GM12892 (cell line): ENCODE measurements at regions not wholly inside any gene's neighbourhood (a gene's known extent, or its start where the extent isn't known, plus 50 kb on each side); places are given as distances from the start of the nearest gene placed in this dataset.
"Not testable (repeated sequence)": the region's sequence is repeated elsewhere in the genome, so short reads cannot be mapped to it uniquely, and the experiment has no call there.

Source experiments
- DNase-seq: peaks from one replicate; pipeline ENCODE4 v3.0.0; 2011; ENCODE audit not compliant: insufficient read length
- FAIRE-seq: peaks from 2 replicates; lab custom pipeline; 2011; peaks lifted over from hg19 to GRCh38; lab: Jason Lieb, UNC
- POLR2A ChIP-seq: IDR thresholded peaks from 2 replicates; pipeline ENCODE4 v1.6.1; 2011; ENCODE audit warnings: low read depth, low read length, control low read depth
- POLR2AphosphoS5 ChIP-seq: IDR thresholded peaks from 2 replicates; pipeline ENCODE4 v1.6.1; 2011; ENCODE audit warnings: low read depth, low read length, control low read depth
- TAF1 ChIP-seq: IDR thresholded peaks from 2 replicates; pipeline ENCODE4 v1.6.1; 2011; ENCODE audit warnings: low read depth, mild to moderate bottlenecking, control low read depth, low read length, borderline replicate concordance

DNA sequence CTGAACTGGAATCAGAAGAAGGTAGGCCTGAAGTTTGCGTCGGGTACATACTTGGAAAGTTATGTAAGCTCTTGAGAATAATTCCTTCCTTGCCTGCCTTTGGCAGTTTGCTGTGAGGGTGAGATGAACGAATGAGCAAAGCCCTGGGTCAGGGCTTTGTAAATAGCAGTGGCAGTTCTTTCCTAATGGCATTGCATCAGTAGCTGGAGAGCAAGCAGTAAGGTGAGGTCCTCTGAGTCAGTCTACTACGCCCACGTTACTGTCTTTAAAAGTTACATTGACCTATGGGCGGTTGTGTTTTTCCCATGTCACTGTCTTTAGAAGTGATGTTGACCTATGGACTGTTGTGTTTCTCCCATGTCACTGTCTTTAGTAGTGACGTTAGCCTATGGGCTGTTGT lies 179.1 kb upstream of the E2F8 start:
- no peak for TF ChIP-seq POLR2A
- TF ChIP-seq TAF1: no peak
- TF ChIP-seq POLR2AphosphoS5: no peak
- FAIRE-seq (no peak), DNase-seq (no peak)

DNA sequence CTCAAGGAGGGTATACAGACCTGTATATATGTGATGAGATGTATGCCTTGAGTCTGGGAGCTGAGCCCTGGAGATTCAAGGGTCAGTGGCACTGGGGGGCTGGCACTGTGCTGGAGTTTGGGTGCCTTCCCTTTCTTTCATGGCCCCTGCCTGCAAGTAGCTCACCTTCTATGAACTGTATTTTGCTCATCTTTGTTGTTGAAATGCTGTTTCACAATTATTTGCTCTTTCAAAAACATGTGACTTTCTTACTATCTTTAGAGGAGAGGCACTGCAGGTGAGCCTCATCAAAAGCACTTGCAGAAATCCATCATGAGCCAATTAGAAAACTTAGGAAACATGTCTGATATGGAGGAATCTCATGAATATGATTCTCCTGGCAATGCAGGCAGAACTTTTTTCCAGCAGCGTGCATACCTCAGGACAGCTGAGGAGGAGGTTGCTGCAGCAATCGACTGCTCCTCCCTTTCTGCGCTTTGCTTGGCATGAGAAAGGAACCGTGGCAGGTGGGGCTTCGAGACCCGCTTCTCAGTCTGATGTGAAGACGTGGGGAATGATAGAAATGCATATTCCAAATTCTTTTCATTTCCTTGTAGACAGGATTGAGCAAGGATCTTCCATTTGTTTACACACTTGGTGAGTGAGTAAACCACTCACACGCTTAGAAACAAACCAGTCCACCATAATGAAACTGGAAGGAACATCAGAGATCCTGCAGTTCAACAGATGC lies 178.4 kb upstream of the E2F8 start:
- DNase-seq: no peak
- TF ChIP-seq TAF1 (no peak), POLR2A (no peak), POLR2AphosphoS5 (no peak)
- FAIRE-seq: no peak

DNA sequence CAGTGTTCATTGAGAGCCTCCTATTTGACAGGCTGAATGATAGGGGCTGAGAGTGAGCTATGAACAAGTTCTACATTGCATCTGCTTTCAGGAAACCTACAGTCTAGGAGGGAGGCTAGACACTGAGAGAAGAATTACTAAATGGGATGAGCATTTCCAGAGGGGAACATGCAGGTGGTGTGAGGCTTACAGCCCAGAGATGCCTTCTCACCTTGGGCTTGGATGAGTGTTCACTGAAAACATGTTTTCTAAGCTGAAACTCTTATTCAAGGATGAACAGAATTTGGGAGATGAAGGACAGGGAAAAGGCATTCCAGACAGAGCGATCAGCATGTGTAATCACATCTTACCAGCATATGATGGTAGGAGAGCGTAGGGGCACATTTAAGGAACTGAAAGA lies 177.5 kb upstream of the E2F8 start:
- no peak for FAIRE-seq
- no peak for TF ChIP-seq POLR2A
- no peak for TF ChIP-seq POLR2AphosphoS5
- TF ChIP-seq TAF1: no peak
- no peak for DNase-seq

DNA sequence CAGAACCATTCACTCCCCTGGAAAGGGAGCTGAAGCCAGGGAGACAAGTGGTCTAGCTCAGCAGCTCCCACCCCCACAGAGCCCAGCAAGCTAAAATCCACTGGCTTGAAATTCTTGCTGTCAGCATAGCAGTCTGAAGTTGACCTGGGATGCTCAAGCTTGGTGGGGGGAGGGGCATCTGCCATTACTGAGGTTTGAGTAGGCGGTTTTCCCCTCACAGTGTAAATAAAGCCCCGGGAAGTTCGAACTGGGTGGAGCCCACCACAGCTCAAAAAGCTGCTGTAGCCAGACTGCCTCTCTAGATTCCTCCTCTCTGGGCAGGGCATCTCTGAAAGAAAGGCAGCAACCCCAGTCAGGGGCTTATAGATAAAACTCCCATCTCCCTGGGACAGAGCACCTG lies 171.3 kb upstream of the E2F8 start:
- FAIRE-seq, DNase-seq: not testable (repeated sequence)

DNA sequence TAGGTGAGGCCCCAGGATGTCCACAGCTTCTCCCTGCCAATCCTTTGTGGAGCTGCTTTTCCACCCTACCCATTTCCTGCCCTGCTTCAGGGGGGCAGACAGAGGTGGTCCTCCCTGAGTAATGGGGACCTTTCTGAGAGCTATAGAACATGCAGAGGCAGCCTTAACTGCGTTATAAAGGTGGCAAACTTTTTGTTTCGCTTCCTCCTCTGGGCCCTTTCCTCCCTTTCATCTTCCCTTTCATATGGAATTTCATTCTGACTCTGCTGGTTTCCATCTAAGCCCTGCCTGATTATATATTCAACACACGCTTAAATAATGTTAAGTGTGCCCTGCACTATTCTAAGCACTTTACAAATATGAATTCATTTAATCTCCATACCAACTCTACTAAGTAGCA lies 169.3 kb upstream of the E2F8 start:
- no peak for TF ChIP-seq POLR2AphosphoS5
- TF ChIP-seq TAF1: no peak
- TF ChIP-seq POLR2A: no peak
- peak; percentile 92 for FAIRE-seq
- peak; percentile 6 for DNase-seq

DNA sequence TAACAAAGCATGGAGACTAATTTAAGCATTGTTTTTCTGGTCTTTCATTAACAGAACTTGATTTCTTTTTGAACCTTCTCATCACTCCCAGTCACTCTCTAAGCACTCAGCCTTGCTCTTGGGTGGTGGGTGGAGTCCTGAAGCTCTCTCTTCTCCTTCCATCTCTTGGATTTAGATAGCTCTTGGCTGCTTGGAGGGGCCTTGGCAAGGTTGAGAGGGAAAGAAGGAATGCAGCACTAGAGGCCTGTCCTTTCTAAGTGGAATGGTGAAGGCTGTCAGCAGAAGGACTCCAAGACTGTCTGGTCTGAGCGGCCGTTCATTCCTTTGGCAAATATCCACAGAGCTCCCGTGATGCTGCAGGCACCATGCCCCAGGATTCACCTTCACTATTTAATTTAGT lies 168.6 kb upstream of the E2F8 start:
- FAIRE-seq (no peak), DNase-seq (no peak)
- TF ChIP-seq TAF1 (no peak), POLR2AphosphoS5 (no peak), POLR2A (no peak)

DNA sequence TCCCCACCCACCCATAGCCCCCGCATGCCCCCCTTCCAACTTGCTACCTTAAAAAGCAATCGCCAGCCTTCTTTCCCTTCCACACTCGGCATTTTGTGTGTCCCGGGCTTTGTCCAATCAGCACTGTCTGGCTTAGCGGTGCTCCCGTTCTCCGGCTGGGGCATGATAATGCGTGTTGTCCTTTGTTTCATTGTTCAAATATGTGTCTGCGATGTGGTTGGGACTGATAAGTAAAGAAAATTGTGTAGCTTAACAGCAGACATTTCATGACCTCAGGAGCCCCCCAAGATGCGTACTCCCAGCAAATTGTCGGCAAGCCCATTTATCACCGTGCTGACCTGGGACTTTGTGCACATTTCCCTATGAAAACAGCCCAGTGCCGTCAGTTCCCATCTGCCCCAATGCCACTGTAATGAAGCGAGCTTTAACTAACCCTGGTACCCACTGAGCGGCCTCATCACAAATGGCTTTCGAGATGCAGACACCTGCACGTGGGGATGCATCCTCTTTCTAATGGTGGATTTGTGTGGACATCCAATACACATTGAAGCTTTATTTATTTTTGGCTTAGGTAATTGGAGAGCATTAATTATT lies 167.0 kb upstream of the E2F8 start:
- FAIRE-seq (no peak), DNase-seq (no peak)
- TF ChIP-seq POLR2AphosphoS5 (no peak), POLR2A (no peak), TAF1 (no peak)

DNA sequence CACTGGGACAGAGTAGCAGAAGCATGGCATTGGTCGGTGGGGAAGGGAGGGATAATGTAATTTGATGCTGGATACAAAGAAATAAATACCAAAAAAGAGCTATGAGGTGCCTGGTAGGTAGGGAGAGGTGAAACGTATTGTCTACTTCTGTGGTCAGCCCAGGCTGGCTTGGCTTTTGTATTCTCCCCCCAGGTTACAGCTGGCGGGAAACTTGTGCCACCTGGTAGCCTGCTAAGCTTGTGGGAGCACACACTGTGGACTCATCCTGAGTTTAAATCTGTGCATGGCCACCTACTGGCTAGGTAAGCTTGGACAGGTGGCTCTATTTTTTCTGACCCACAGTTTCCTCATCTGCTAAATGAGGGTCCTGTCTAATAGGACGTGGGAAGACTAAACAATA lies 165.2 kb upstream of the E2F8 start:
- DNase-seq: no peak
- peak; percentile 17 for FAIRE-seq
- TF ChIP-seq TAF1 (no peak), POLR2A (no peak), POLR2AphosphoS5 (no peak)

DNA sequence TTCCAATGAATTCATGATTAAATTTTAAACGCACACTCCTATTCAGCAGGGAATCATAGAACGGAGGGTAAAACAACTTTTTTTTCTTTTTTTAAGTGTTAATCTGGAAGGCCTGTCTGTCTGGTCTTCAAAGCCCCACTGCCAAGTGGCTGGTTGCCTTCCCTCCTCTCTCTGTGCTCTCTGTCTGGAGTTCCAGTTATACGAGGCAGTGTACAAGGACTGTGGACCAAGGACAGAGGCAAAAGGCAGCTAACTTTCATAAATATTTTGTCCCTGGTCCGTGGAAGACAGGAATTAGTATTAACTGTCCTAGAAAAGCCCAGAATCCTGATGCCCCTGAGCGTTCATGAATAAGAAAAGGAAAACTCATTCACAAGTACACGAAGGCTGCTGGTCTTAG lies 164.0 kb upstream of the E2F8 start:
- FAIRE-seq: no peak
- DNase-seq: no peak
- TF ChIP-seq TAF1 (no peak), POLR2A (no peak)

DNA sequence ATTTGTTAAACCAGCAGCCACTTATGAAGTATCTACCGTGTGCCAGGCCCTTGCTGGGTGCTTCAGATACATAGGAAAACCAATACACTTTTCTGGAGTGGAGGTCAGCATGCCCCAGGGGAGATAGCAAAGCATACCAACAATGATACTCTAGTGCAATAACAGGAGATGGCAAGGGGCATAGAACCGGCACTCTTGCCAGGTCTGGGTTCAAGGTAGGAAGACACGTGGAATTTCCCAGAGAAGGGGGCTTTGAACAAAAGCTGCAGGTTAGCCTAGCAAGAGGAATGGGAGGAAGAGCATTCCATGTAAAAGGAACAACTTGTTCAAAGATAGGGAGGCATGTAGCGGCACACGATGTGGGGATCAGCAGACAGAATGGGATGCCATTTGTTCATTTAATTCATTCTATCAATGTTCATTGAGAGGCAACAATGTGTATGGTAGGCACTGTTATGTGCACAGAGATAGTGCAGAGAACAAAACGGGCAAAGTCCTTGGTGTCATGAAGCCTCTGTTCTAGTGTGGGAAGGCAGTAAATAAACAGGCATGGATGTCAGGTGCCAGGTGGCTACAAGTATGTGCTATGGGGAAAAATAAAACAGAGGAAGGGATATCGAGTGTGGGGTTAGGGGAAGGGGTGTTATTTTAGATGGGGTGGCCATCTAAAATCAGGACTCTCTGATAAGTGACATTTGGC lies 162.6 kb upstream of the E2F8 start:
- FAIRE-seq (no peak), DNase-seq (no peak)
- TF ChIP-seq POLR2AphosphoS5: no peak
- TF ChIP-seq POLR2A: no peak
- no peak for TF ChIP-seq TAF1

DNA sequence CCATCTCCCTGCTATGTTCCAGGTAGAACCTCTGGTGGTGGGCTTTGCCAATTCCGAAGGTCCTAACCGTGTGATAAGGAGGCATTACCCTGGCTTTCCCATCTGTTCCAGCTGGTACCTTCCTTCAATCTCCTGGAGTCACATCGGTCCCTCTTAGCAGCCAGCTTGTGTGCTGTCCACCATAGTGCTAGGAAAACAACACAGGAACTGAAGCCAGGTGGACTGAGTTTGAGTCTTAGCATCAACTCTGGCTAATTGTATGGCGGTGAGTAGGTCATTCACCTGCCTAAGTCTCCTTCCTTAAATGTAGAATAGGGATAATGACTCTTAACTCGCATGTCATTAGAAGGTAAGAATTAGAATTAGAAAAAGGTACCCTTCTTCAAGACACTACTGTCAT lies 159.6 kb upstream of the E2F8 start:
- FAIRE-seq (peak; percentile 71), DNase-seq (no peak)
- TF ChIP-seq TAF1: no peak
- no peak for TF ChIP-seq POLR2A
- no peak for TF ChIP-seq POLR2AphosphoS5

DNA sequence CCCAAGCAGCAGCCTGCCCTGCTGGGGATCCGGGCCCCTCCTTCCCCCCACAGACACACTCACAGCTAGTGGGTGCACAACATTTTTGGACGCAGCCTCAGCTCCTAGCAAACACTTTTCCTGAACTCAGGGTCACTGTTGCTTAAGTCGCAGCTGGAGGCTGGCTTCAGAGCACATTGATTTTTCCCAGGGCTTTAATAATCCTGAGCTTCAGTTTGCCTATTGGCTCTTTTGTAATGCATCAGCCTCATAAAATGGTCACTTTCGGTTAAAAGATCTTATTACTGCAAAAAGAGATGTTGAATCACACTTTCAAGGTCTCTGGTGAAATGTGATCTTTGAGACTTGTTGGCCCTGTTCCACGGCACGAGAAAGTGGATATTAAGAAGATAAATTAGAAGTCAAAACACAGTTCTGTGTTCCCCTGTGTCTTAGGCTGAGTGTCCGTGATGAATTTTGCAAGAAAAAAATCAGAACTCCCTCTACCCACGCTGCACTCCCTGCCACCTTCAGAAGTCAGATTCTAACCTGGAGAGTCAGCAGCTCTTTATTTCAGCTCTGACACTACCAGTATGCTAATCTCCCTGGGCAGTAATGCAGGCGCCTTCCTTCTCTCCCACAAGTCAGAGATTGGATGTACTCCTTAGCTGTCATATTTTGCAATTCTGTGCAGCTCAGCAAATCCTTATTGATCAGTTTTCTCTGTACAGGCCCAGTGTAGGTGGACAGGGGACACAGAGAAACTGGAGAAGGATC lies 158.2 kb upstream of the E2F8 start:
- TF ChIP-seq TAF1 (no peak), POLR2AphosphoS5 (no peak), POLR2A (no peak)
- DNase-seq (no peak), FAIRE-seq (no peak)
